Body of pancreas (tissue), 4 donors: ENCODE measurements at regions not wholly inside any gene's neighbourhood (a gene's known extent, or its start where the extent isn't known, plus 50 kb on each side); places are given as distances from the start of the nearest gene placed in this dataset.

Source experiments
- POLR2A ChIP-seq, 3 donors: fragments of 450-650 bp; IDR thresholded peaks; one replicate each; pipeline ENCODE4 v1.6.1; 2016; ENCODE audit warnings: antibody characterized with exemption in 3 of 3, mild to moderate bottlenecking in 2 of 3
- TF ChIP-seq, protein P1 (sequence below), 7 experiments: fragments of 450-650 bp in 4 of 7; fragments of 200-600 bp in 3 of 7; sonication (generic) in 3 of 7; IDR thresholded peaks; one replicate each; pipeline ENCODE4 v1.5.1; 2016 to 2019; ENCODE audit warnings: antibody characterized with exemption in 7 of 7

DNA sequence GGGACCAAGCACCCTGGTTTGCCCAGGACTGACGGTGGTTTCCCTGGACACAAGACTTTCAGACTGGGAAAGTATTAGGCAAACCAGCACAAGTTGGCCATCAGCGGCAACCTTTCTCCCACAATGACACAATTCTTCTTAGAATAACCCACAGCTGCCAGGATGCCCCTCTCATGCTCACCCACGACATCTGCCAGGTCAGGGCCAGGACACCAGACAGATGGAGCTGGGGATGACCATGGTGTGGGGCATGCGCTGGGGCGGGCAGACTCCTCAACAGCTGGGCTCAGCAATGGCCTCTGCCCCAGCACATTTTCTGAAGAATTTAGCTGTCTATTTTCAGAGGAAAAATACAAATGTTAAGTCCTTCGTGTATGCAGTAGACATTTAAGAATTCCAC is 226.4 kb downstream of the FNDC1 start:
- TF ChIP-seq, protein P1, sequence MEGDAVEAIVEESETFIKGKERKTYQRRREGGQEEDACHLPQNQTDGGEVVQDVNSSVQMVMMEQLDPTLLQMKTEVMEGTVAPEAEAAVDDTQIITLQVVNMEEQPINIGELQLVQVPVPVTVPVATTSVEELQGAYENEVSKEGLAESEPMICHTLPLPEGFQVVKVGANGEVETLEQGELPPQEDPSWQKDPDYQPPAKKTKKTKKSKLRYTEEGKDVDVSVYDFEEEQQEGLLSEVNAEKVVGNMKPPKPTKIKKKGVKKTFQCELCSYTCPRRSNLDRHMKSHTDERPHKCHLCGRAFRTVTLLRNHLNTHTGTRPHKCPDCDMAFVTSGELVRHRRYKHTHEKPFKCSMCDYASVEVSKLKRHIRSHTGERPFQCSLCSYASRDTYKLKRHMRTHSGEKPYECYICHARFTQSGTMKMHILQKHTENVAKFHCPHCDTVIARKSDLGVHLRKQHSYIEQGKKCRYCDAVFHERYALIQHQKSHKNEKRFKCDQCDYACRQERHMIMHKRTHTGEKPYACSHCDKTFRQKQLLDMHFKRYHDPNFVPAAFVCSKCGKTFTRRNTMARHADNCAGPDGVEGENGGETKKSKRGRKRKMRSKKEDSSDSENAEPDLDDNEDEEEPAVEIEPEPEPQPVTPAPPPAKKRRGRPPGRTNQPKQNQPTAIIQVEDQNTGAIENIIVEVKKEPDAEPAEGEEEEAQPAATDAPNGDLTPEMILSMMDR (IDR thresholded peaks at IDR 0.05): no peak
- no peak for TF ChIP-seq POLR2A (IDR thresholded peaks at IDR 0.05)
